ENCODE measurements at regions not wholly inside any gene's neighbourhood (a gene's known extent, or its start where the extent isn't known, plus 50 kb on each side); places are given as distances from the start of the nearest gene placed in this dataset.

DNA sequence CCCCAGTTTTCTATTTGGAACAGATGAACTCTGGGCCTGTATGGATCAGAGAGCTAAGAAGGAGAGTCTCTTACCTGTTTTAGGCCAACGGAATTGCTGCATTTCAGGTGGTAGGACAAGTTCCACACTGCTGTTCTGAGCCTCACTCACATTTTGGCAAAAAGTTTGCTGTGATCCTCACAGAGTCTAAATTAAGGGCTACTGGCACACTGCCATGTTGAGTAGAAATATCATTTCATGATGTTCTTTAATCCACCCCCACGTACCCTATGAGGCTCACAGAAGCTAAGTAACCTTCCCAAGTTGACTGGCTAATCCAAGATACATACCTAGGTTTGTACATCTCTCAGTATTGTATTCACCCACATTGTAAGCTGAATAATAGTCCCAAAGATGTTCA lies 447.2 kb downstream of the INHBA start:
- WGBS = 79% methylated on average over 2 of the region's 2 CpGs
- H3K4me3 ChIP-seq (ENCODE audit: low read depth in 1 of 3, low read length in 3 of 3) = no peak overlapping the region
- H3K9me3 ChIP-seq (ENCODE audit: control insufficient read depth in 4 of 4, low read length in 3 of 4) = no peaks in the 10 kb centered on the region
- TF ChIP-seq FOXA1 (IDR thresholded peaks at IDR 0.05) (no peak), GABPA (IDR thresholded peaks at IDR 0.05 in 1 of 2, conservative IDR thresholded peaks at IDR 0.05 in 1 of 2) (no peak), EGR1 (IDR thresholded peaks at IDR 0.05; ENCODE audit: low read depth in 2 of 2) (no peak), YY1 (IDR thresholded peaks at IDR 0.05) (no peak), RXRA (IDR thresholded peaks at IDR 0.05) (no peak), JUND (IDR thresholded peaks at IDR 0.05) (no peak)
- H3K36me3 ChIP-seq (ENCODE audit: control insufficient read depth in 4 of 4, insufficient read depth in 3 of 4, low read depth in 1 of 4, low read length in 3 of 4) = no peaks in the 10 kb centered on the region
- DNase-seq (ENCODE audit: low spot score) = no peak
- H3K9ac ChIP-seq (ENCODE audit: low read depth in 1 of 2, low read length in 2 of 2) = no peak overlapping the region
- no peaks in the 10 kb centered on the region for H3K27me3 ChIP-seq (ENCODE audit: control insufficient read depth in 4 of 4, insufficient read depth in 4 of 4, low read length in 3 of 4)
- H3K27ac ChIP-seq (ENCODE audit: low read depth in 1 of 2, low read length in 2 of 2) = no peak overlapping the region
- no peaks in the 10 kb centered on the region for H3K4me1 ChIP-seq (ENCODE audit: control insufficient read depth in 4 of 4, insufficient read depth in 4 of 4, low read length in 3 of 4)

DNA sequence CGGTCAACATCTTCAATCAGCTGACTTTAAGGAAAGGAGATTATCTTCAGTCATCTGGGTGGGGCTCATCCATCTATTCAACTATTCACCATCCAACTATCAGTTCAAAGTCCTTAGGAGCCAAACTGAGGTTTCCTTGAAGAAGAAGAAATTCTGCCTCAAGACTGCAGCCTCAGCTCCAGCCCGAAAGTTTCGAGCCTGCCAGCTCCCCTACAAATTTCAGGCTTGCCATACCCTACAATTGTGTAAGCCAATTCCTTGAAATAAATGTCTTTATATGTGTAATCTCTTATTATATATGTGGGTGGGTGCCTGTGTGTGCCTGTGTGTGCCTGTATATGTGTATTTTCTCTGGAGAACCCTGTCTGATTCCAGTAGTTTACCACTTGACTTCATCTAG lies 447.8 kb downstream of the INHBA start:
- H3K9ac ChIP-seq (ENCODE audit: low read depth in 1 of 2, low read length in 2 of 2) = no peak overlapping the region
- 62% methylated on average over 3 of the region's 3 CpGs for WGBS
- H3K27ac ChIP-seq (ENCODE audit: low read depth in 1 of 2, low read length in 2 of 2) = no peak overlapping the region
- H3K4me1 ChIP-seq (ENCODE audit: control insufficient read depth in 4 of 4, insufficient read depth in 4 of 4, low read length in 3 of 4) = no peaks in the 10 kb centered on the region
- no peaks in the 10 kb centered on the region for H3K36me3 ChIP-seq (ENCODE audit: control insufficient read depth in 4 of 4, insufficient read depth in 3 of 4, low read depth in 1 of 4, low read length in 3 of 4)
- H3K4me3 ChIP-seq (ENCODE audit: low read depth in 1 of 3, low read length in 3 of 3) = no peak overlapping the region
- H3K9me3 ChIP-seq (ENCODE audit: control insufficient read depth in 4 of 4, low read length in 3 of 4) = no peaks in the 10 kb centered on the region
- no peaks in the 10 kb centered on the region for H3K27me3 ChIP-seq (ENCODE audit: control insufficient read depth in 4 of 4, insufficient read depth in 4 of 4, low read length in 3 of 4)
- no peak for DNase-seq (ENCODE audit: low spot score)
- TF ChIP-seq, protein P1, sequence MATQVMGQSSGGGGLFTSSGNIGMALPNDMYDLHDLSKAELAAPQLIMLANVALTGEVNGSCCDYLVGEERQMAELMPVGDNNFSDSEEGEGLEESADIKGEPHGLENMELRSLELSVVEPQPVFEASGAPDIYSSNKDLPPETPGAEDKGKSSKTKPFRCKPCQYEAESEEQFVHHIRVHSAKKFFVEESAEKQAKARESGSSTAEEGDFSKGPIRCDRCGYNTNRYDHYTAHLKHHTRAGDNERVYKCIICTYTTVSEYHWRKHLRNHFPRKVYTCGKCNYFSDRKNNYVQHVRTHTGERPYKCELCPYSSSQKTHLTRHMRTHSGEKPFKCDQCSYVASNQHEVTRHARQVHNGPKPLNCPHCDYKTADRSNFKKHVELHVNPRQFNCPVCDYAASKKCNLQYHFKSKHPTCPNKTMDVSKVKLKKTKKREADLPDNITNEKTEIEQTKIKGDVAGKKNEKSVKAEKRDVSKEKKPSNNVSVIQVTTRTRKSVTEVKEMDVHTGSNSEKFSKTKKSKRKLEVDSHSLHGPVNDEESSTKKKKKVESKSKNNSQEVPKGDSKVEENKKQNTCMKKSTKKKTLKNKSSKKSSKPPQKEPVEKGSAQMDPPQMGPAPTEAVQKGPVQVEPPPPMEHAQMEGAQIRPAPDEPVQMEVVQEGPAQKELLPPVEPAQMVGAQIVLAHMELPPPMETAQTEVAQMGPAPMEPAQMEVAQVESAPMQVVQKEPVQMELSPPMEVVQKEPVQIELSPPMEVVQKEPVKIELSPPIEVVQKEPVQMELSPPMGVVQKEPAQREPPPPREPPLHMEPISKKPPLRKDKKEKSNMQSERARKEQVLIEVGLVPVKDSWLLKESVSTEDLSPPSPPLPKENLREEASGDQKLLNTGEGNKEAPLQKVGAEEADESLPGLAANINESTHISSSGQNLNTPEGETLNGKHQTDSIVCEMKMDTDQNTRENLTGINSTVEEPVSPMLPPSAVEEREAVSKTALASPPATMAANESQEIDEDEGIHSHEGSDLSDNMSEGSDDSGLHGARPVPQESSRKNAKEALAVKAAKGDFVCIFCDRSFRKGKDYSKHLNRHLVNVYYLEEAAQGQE (IDR thresholded peaks at IDR 0.05) = no peak
- no peak for TF ChIP-seq FOXA1 (IDR thresholded peaks at IDR 0.05)

DNA sequence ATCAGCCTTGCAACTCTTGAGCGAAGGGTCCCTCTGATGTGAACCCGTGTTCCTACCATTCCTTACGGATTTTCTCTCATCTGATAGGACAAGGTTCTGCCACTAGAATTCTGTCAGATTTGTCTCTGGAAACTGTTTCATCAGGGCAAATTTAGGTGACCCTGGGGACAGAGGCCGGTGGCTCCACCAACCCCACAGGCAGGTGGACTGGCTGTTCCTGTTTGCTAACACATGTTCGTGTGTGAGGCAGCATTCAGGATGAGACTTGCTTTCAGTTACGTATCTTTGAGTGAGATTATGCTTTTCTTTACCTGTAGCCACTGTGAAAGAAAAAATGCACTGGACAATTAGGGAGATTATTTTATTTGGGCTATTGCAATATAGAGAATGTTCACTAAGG lies 449.9 kb downstream of the INHBA start:
- H3K36me3 ChIP-seq (ENCODE audit: control insufficient read depth in 4 of 4, insufficient read depth in 3 of 4, low read depth in 1 of 4, low read length in 3 of 4) = no peaks in the 10 kb centered on the region
- no peak overlapping the region for H3K27ac ChIP-seq (ENCODE audit: low read depth in 1 of 2, low read length in 2 of 2)
- H3K4me3 ChIP-seq (ENCODE audit: low read depth in 1 of 3, low read length in 3 of 3) = no peak overlapping the region
- WGBS = 69% methylated on average over 6 of the region's 6 CpGs
- DNase-seq (ENCODE audit: low spot score) = no peak
- no peak for TF ChIP-seq FOXA1 (IDR thresholded peaks at IDR 0.05)
- peak; percentile 57 to 72 for TF ChIP-seq HNF4A (conservative IDR thresholded peaks at IDR 0.05)
- no peak for TF ChIP-seq FOXA2 (IDR thresholded peaks at IDR 0.05)
- H3K9ac ChIP-seq (ENCODE audit: low read depth in 1 of 2, low read length in 2 of 2) = no peak overlapping the region
- no peaks in the 10 kb centered on the region for H3K9me3 ChIP-seq (ENCODE audit: control insufficient read depth in 4 of 4, low read length in 3 of 4)
- no peaks in the 10 kb centered on the region for H3K4me1 ChIP-seq (ENCODE audit: control insufficient read depth in 4 of 4, insufficient read depth in 4 of 4, low read length in 3 of 4)
- no peaks in the 10 kb centered on the region for H3K27me3 ChIP-seq (ENCODE audit: control insufficient read depth in 4 of 4, insufficient read depth in 4 of 4, low read length in 3 of 4)

GRCh38 chr7:41252551-41252950 lies 450.3 kb downstream of the INHBA start:
- no peak overlapping the region for H3K9ac ChIP-seq (ENCODE audit: low read depth in 1 of 2, low read length in 2 of 2)
- 60% methylated on average over 1 of the region's 1 CpG for WGBS
- no peaks in the 10 kb centered on the region for H3K4me1 ChIP-seq (ENCODE audit: control insufficient read depth in 4 of 4, insufficient read depth in 4 of 4, low read length in 3 of 4)
- H3K4me3 ChIP-seq (ENCODE audit: low read depth in 1 of 3, low read length in 3 of 3) = no peak overlapping the region
- H3K27me3 ChIP-seq (ENCODE audit: control insufficient read depth in 4 of 4, insufficient read depth in 4 of 4, low read length in 3 of 4) = no peaks in the 10 kb centered on the region
- no peak overlapping the region for H3K27ac ChIP-seq (ENCODE audit: low read depth in 1 of 2, low read length in 2 of 2)
- no peaks in the 10 kb centered on the region for H3K36me3 ChIP-seq (ENCODE audit: control insufficient read depth in 4 of 4, insufficient read depth in 3 of 4, low read depth in 1 of 4, low read length in 3 of 4)
- no peaks in the 10 kb centered on the region for H3K9me3 ChIP-seq (ENCODE audit: control insufficient read depth in 4 of 4, low read length in 3 of 4)
- DNase-seq (ENCODE audit: low spot score) = no peak
- TF ChIP-seq RXRA (IDR thresholded peaks at IDR 0.05) (no peak), GABPA (IDR thresholded peaks at IDR 0.05 in 1 of 2, conservative IDR thresholded peaks at IDR 0.05 in 1 of 2) (no peak), SP1 (IDR thresholded peaks at IDR 0.05) (no peak), ZBTB33 (IDR thresholded peaks at IDR 0.05) (no peak), HNF4A (conservative IDR thresholded peaks at IDR 0.05) (no peak), FOXA2 (IDR thresholded peaks at IDR 0.05) (no peak), TAF1 (conservative IDR thresholded peaks at IDR 0.05) (no peak)
- TF ChIP-seq, protein P1 (IDR thresholded peaks at IDR 0.05) = no peak

Data from liver (tissue), 7 donors.